Posterior vena cava (tissue), 2 donors: ENCODE measurements at regions not wholly inside any gene's neighbourhood (a gene's known extent, or its start where the extent isn't known, plus 50 kb on each side); places are given as distances from the start of the nearest gene placed in this dataset.

ENCODE experiments used
- DNase-seq: peaks from one replicate; pipeline ENCODE4 v3.0.0-alpha.2; 2020; ENCODE audit warnings: low spot score
- intact Hi-C, 2 donors: fragments of 100-400 bp; cut with DNase I; formaldehyde crosslinking; loops; one replicate each; pipeline versions ENCODE4 v1.14.1 to v1.14.2; 2022 to 2023
- donor health status: DM: yes; HTN: yes; CAD: no.
- donor health status: DM: yes; HTN: yes; CAD: no.

DNA sequence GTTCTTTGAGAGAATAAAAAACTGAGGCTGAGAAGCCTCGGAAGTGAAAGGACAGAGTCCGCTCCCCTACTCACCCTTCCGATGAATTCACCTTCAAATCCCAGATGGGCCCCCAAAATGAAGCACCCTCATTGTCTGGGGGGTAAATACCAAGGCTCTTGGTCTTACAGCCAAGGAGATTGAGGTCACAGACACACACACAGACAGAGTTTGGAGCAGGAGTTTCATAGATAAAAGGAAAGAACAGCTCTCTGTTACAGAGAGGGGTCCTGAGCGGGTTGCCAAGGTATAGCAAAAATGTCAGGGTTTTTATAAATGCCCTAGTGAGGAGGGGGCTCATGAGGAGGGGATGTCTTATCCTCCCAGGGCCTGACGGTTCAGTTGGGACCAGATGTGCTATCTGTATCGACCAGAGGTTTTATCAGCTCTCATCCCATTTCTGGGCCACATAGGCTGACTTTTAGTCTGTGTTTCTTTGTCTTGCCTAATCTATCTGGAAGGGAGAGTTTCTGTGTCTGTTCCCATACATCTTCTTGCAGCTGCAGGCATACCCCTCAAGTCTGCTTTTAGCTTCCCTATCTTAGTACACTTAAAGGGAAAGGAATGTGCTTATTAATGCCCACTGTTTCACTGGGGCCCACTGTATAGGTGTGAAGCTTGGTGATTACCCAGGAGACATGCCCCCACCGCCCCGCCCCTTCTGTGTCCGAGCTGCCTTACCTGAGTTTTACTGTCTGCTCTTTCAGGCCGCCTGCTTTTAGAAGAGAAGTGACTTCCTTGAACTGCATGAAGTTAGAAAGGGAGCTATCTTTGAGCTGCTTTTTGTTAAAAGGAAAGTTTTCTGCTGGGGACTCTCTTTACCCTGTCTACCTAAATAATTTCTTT, 66.8 kb upstream of the ATP11B start:
- no peak for DNase-seq
- intact Hi-C loops = no loop called here

- DNase-seq = no peak
- intact Hi-C loops = no loop called here
Measured at GRCh38 chr3:182728238-182728637, 65.1 kb upstream of the ATP11B start.

GRCh38 chr3:182729903-182730674, 63.2 kb upstream of the ATP11B start:
- intact Hi-C loops = no loop called here
- DNase-seq = no peak

GRCh38 chr3:182730675-182731042, 62.6 kb upstream of the ATP11B start:
- DNase-seq = no peak
- intact Hi-C loops = no loop called here

GRCh38 chr3:182731764-182732163, 61.5 kb upstream of the ATP11B start:
- DNase-seq = no peak
- intact Hi-C loops = no loop called here

- intact Hi-C loops = no loop called here
- DNase-seq = no peak
Measured at GRCh38 chr3:182732232-182733015, 60.9 kb upstream of the ATP11B start.

DNA sequence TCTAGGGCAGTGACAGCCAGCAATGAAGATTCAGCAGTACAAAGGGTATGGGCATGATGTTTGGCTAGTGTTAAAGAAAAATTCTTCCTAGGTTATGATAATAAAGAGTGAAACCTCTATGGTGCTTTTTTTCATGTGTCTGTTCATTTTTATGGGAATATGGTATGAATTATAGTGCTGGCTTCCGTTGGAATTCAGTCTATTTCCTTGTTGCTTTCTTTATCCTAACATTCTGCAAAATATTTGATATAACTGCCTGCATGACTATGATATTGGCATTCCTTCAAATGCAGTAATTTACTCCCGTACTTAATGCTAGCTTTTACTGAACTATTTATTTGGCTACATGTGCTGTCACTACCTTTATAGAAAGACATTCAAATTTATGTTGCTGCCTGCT, 57.6 kb upstream of the ATP11B start:
- no peak for DNase-seq
- intact Hi-C loops = no loop called here

DNA sequence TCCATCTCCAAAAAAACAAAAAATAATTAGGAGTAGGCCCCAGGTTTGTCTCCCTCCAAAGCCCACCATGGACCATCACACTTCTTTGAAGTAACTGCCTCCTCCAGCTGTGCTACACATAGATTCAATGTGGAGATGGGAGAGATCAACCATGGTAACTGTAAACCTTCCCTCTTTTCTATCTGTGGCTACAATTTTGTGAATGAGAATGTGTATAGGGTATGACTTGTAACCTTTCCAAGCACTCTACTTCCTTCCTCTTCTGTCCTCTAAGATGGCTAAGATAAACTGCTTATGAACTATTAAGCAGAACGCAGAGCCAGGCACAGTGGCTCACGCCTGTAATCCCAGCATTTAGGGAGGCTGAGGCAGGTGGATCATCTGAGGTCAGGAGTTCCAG, 55.5 kb upstream of the ATP11B start:
- intact Hi-C loops = no loop called here
- no peak for DNase-seq

DNA sequence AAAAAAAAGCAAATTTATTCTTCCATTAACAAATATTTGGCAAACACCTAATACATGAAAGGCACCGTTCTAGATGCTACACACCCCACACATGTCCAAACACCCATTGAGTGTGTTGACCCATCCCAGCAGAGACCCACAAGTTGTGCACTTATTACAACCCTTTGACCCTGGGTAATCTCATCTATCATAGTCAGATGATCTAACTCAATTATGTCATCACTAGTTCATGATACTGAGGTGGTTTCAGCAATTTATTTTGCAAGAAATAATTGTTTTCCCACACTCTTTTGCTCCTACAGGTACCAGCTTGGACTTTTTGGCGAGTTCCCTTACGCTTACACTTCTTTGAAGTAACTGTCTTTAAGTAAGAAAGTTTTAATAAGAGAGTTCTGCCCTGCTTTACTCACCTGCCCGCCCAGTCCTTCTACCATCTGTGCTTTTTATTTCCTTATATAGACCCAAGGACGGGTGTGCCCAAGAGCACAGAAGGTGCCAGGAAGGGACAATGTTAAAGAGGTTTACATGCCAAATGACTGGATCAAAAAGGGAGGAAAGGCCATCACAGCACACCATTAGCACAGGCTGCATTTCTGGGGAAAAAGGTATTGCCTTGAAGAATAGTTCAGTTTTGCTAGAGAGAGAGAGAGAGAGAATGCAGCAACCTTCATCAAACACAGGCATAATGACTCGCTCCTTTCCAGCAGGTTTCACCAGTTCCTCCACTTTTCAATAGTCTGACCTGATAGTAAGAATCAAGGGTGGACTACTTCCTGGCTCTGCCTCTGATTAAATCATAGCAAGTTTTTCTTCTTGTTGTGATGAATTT, 54.5 kb upstream of the ATP11B start:
- no peak for DNase-seq
- intact Hi-C loops = no loop called here

GRCh38 chr3:182739619-182740018, 53.7 kb upstream of the ATP11B start:
- DNase-seq = no peak
- intact Hi-C loops = no loop called here

DNA sequence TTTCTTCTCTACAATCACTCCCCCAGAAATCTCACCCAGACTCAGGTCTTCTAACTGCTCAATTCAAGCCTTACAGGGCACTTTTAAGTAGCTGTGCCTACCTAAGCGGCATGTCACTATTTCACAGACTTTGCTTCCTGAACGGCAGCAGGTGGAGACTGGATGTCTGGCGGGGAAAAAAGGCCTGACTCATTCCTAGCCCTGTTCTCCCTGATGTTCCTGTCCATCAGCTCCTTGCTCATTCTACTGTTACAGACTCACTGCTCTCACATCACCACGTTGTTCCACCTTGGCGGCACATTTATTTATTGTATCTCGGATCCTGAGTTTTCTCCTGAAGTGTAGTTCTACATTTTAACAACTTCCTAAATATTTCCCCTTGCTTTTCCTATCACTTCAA, 52.6 kb upstream of the ATP11B start:
- intact Hi-C loops = no loop called here
- no peak for DNase-seq

DNA sequence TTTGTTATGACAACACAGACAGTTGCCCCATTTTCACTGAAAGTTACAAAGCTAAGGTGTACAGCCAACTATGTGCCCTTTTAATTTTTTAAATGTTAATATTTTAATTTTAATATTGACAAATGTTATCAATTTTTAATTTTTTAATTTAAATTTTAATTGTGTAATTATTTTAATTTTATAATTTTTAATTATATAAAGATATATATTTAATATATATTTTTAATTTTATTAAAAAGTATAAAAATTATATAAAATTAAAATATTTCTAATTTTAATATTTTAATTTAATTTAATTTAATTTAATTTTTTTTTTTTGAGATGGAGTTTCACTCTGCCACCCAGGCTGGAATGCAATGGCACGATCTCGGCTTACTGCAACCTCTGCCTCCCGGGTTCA, 52.1 kb upstream of the ATP11B start:
- intact Hi-C loops = no loop called here

More for the DNA sequence above, 52.1 kb upstream of the ATP11B start:
- DNase-seq = no peak
